ENCODE measurements at regions not wholly inside any gene's neighbourhood (a gene's known extent, or its start where the extent isn't known, plus 50 kb on each side); places are given as distances from the start of the nearest gene placed in this dataset.

GRCh38 chr2:125479143-125479636 is 1176.8 kb upstream of the GYPC start:
- no peak for DNase-seq (ENCODE audit: low read depth in 2 of 2, low spot score in 1 of 2)

- no peak for DNase-seq (ENCODE audit: low read depth in 2 of 2, low spot score in 1 of 2)
Observed at GRCh38 chr2:125490308-125490707, 1165.7 kb upstream of the GYPC start.

- DNase-seq (ENCODE audit: low read depth in 2 of 2, low spot score in 1 of 2), result no peak
Observed at GRCh38 chr2:125491663-125492062, 1164.3 kb upstream of the GYPC start.

- DNase-seq (ENCODE audit: low read depth in 2 of 2, low spot score in 1 of 2), result no peak
Observed at GRCh38 chr2:125512313-125512712, 1143.6 kb upstream of the GYPC start.

DNA sequence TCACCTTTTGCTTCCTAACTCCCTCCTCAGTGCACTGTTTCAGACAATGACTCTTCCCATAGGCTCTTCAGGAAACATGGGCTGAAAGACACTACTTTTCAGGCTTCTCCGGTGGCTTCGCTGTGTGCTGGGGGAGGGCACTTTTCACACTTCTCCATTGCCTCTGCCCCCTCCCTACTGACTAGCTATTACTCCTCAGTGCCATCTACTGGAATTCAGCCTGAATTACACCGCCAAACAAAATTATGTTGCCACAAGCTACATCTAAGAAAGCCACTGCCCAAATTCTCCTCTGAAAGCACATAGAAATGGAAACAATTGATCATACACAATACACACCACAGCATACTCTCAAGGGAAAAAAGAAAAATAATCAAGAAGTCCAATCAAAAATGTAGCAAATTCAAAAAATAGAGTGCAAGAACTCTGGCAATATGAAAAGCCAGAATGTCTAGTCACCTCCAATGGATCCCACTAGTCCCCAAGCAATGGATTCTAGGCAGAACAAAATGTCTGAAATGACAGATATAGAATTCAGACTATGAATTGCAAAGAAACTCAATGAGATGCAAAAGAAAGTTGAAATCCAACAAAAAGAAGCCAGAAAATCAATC is 1139.4 kb upstream of the GYPC start:
- no peak for DNase-seq (ENCODE audit: low read depth in 2 of 2, low spot score in 1 of 2)

GRCh38 chr2:125526093-125526492 is 1129.9 kb upstream of the GYPC start:
- no peak for DNase-seq (ENCODE audit: low read depth in 2 of 2, low spot score in 1 of 2)

DNA sequence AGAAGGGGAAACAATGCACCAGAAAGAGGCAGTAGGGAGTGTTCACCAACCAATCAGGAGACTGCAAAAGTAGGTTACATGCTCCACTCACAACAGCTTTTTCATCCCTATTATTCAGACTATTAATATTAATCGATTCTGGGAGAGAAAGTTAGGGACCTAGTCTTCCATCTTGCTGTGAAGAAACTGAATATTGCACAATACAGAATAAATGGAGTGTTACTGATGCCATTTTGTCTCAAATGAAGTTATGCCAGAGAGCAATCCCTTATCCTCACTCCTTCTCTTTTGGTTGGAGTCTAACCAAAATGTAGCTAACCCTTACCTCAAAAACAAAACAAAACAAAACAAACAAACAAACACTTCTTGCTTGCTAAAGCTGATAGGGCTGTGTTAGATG is 1120.9 kb upstream of the GYPC start:
- no peak for DNase-seq (ENCODE audit: low read depth in 2 of 2, low spot score in 1 of 2)

DNA sequence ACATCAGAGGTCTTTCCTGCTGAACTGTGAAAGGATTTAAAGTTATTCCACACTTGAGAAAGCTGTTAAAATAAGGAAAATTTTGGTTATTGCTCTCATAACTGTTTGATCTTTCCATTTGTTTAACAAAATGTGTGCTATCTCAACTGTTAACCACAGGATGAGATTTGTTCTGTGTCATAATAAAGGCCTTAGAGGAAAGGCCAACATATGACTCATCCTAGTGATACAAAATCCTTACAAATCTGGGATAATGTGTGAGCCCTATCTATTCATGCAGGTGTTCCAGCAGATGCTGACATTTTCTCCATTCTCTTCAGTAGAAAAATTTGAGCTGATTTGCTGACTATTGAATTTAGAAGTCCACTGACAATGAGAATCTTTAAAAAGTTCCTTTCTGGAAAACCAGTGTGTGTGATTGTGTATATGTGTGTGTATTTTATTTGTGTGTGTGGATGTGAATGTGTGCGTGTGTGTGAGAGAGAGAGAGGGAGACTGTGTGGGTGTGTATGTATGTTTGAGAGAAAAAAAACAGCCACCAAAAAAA is 1111.9 kb upstream of the GYPC start:
- no peak for DNase-seq (ENCODE audit: low read depth in 2 of 2, low spot score in 1 of 2)

DNA sequence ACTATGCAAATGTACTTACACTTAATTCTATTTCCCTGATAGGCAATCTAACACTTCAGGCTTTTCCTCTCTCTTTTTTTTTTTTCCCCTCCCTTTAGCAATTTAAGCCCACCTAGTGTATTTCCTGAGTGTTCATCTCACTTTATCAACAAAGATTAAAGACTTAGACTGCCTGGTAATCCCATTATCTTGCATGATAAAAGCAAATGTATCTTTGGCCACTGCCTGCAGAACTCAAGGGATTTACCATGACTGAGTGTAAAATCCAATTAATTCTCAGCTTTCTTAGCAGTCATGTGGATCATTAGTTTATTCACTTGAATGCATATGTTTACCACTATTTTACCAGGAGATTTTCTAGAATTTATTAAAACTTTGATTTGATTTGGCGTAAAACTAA is 1102.2 kb upstream of the GYPC start:
- no peak for DNase-seq (ENCODE audit: low read depth in 2 of 2, low spot score in 1 of 2)

DNA sequence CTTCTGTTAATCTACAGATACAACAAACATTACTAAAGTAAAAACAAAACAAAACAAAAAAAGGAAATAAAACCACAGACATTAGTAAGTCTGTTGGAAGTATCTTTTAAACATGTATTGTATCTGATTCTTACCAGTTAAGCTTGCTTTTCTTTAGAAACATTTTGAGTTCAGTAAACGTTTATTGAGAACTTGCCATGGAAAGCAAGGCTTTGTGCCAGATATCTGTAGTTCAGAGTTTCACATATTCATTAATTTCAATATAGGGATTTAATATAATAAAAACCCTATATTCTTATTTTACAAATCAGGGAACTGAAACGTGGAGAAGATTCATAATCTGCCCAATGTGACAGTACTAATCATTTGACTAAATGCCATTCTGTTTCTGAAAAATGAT is 1101.0 kb upstream of the GYPC start:
- no peak for DNase-seq (ENCODE audit: low read depth in 2 of 2, low spot score in 1 of 2)

GRCh38 chr2:125559186-125559585 is 1096.8 kb upstream of the GYPC start:
- no peak for DNase-seq (ENCODE audit: low read depth in 2 of 2, low spot score in 1 of 2)

DNA sequence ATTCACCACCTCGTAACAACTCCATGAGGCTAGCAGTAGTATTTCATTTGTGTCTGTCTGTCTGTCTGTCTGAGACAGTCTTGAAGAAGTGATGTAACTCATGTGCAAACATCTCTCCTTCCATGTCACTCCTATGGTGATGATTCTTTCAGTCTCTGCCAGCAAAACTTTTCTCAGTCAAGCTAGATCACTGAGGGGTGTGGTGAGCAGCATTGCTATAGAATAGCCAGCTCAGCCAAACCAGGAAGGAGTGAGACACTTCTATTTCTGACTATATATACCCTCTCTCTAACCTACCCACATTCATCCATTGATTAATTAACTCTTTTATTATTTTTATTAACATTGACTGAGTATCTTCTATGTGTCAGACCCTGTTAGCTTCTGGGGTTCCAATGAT is 1095.1 kb upstream of the GYPC start:
- DNase-seq (ENCODE audit: low read depth in 2 of 2, low spot score in 1 of 2), result no peak

DNA sequence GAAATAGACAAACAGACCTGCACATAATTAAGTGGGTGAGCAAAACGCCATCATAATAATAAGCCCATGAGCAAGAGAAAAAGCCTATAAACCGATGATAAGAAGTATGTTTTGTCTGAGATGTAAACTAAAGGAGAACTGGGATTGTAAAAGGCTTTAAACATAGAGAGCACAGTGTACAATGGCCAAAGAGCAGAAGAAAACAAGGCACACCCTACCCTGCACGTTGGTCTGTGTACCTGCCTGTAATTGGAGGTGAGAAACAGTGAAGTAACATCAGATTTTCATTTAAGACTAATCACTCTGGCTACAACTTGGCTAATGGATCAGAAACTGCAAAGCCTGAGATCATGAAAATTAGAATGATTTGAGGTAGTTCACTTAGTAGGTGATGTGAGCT is 1094.7 kb upstream of the GYPC start:
- DNase-seq (ENCODE audit: low read depth in 2 of 2, low spot score in 1 of 2), result no peak

- DNase-seq (ENCODE audit: low read depth in 2 of 2, low spot score in 1 of 2), result no peak
Observed at GRCh38 chr2:125562924-125563323, 1093.0 kb upstream of the GYPC start.

GRCh38 chr2:125564471-125564870 is 1091.5 kb upstream of the GYPC start:
- no peak for DNase-seq (ENCODE audit: low read depth in 2 of 2, low spot score in 1 of 2)

GRCh38 chr2:125566422-125566821 is 1089.5 kb upstream of the GYPC start:
- no peak for DNase-seq (ENCODE audit: low read depth in 2 of 2, low spot score in 1 of 2)

- DNase-seq (ENCODE audit: low read depth in 2 of 2, low spot score in 1 of 2), result no peak
Observed at GRCh38 chr2:125567100-125567499, 1088.9 kb upstream of the GYPC start.

DNA sequence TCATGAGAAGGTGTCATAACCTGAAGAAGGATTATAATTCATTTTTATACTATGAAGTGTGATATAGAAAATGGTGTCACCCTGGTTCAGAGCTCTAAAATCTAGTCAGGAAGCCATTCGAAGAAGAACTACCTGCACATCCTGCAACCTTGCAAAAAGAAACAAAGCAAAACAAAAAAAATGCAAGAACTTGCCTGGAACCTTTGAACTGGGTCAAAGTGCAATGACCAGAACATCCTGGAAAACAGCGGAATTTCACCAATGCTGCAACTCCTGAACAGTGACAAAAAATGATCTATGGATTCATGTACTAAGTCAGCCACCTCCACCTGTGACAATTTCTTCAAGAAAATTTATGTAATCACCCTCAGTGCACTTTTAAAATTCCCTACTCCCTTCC is 1083.3 kb upstream of the GYPC start:
- no peak for DNase-seq (ENCODE audit: low read depth in 2 of 2, low spot score in 1 of 2)

GRCh38 chr2:125573432-125573831 is 1082.5 kb upstream of the GYPC start:
- no peak for DNase-seq (ENCODE audit: low read depth in 2 of 2, low spot score in 1 of 2)

DNA sequence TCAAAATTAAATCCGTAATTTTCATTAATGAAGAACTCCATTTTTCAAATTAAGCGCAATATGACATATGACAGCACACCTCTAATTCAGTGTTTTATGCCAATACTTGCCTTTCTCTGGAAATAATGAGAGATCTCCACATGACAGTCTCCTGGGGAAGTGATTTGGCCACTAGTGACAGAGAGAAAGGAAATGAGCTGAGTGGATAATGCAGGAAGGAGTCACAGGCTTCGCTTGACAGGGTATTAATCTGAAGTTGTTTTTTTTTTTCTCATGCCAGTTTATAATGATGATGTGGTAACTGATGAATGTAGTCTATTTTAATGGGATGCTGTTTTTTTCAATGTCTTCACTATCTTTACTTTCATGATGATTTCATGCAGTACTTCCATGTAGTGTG is 1079.4 kb upstream of the GYPC start:
- no peak for DNase-seq (ENCODE audit: low read depth in 2 of 2, low spot score in 1 of 2)

- no peak for DNase-seq (ENCODE audit: low read depth in 2 of 2, low spot score in 1 of 2)
Observed at GRCh38 chr2:125581557-125581956, 1074.4 kb upstream of the GYPC start.

DNA sequence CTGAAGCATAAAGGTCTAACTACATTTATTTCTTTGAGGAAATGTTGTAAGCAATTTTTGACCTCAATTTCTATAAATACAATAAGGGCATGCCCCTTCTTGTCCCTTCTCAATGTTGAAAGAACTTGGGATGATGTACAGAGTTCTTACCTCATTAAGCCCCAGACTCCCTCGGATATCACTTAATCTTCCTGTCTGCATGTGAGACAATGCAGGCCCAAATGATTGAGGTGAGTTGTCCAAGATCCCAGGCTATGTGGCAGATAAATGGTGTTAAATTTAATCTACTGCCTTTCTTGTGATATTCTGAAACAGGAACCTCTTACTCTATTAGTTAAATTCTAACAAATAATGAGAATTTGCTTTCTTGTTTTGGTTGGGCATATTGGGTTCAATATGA is 1073.4 kb upstream of the GYPC start:
- no peak for DNase-seq (ENCODE audit: low read depth in 2 of 2, low spot score in 1 of 2)

- DNase-seq (ENCODE audit: low read depth in 2 of 2, low spot score in 1 of 2), result no peak
Observed at GRCh38 chr2:125584732-125585131, 1071.2 kb upstream of the GYPC start.
